ENCODE measurements at regions not wholly inside any gene's neighbourhood (a gene's known extent, or its start where the extent isn't known, plus 50 kb on each side); places are given as distances from the start of the nearest gene placed in this dataset.

DNA sequence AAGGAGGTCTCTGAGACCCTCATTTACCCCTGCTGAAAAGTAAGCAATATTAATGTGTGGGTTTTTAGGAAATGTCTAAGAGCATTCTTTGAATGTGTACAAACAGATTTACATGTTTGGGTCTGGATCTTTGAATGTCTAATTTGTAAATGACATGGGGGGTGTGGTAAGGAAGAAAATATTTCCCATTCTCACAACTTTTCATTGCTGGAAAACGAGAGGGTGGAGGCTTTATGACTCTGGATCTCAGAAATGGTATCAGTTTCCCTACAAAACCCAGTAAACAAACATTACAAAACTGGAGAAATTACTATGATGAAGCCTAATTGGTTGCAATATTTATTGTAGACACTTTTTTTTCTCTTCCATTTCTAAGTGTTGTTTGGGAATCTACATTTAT is 98.1 kb upstream of the FOXB1 start:
- TF ChIP-seq SAFB2 (CRISPR knock-in tag; IDR thresholded peaks at IDR 0.05; ENCODE audit: borderline replicate concordance, low read depth) (no peak), DPF2 (CRISPR knock-in tag; IDR thresholded peaks at IDR 0.05; ENCODE audit: borderline replicate concordance, low read depth) (no peak), KDM5A (IDR thresholded peaks at IDR 0.05; ENCODE audit: borderline replicate concordance, low read length) (no peak), POLR2AphosphoS5 (IDR thresholded peaks at IDR 0.05; ENCODE audit: low read depth, low read length) (no peak), SMC3 (IDR thresholded peaks at IDR 0.05; ENCODE audit: low read length) (no peak)
- TF ChIP-seq, protein P1, sequence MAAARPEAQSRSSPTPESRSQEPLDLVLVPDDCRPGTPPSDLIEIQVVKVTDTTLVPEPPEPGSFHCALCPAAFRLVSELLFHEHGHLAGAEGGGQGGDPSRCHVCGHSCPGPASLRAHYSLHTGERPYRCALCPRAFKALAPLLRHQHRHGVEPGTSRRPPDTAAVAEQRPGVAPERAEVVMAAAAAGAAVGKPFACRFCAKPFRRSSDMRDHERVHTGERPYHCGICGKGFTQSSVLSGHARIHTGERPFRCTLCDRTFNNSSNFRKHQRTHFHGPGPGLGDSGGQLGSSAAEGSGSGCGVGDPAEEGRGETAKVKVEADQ (CRISPR knock-in tag; IDR thresholded peaks at IDR 0.05; ENCODE audit: borderline replicate concordance): no peak
- TF ChIP-seq, protein P2, sequence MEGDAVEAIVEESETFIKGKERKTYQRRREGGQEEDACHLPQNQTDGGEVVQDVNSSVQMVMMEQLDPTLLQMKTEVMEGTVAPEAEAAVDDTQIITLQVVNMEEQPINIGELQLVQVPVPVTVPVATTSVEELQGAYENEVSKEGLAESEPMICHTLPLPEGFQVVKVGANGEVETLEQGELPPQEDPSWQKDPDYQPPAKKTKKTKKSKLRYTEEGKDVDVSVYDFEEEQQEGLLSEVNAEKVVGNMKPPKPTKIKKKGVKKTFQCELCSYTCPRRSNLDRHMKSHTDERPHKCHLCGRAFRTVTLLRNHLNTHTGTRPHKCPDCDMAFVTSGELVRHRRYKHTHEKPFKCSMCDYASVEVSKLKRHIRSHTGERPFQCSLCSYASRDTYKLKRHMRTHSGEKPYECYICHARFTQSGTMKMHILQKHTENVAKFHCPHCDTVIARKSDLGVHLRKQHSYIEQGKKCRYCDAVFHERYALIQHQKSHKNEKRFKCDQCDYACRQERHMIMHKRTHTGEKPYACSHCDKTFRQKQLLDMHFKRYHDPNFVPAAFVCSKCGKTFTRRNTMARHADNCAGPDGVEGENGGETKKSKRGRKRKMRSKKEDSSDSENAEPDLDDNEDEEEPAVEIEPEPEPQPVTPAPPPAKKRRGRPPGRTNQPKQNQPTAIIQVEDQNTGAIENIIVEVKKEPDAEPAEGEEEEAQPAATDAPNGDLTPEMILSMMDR (CRISPR knock-in tag; IDR thresholded peaks at IDR 0.05): no peak
- TF ChIP-seq, protein P3, sequence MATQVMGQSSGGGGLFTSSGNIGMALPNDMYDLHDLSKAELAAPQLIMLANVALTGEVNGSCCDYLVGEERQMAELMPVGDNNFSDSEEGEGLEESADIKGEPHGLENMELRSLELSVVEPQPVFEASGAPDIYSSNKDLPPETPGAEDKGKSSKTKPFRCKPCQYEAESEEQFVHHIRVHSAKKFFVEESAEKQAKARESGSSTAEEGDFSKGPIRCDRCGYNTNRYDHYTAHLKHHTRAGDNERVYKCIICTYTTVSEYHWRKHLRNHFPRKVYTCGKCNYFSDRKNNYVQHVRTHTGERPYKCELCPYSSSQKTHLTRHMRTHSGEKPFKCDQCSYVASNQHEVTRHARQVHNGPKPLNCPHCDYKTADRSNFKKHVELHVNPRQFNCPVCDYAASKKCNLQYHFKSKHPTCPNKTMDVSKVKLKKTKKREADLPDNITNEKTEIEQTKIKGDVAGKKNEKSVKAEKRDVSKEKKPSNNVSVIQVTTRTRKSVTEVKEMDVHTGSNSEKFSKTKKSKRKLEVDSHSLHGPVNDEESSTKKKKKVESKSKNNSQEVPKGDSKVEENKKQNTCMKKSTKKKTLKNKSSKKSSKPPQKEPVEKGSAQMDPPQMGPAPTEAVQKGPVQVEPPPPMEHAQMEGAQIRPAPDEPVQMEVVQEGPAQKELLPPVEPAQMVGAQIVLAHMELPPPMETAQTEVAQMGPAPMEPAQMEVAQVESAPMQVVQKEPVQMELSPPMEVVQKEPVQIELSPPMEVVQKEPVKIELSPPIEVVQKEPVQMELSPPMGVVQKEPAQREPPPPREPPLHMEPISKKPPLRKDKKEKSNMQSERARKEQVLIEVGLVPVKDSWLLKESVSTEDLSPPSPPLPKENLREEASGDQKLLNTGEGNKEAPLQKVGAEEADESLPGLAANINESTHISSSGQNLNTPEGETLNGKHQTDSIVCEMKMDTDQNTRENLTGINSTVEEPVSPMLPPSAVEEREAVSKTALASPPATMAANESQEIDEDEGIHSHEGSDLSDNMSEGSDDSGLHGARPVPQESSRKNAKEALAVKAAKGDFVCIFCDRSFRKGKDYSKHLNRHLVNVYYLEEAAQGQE (IDR thresholded peaks at IDR 0.05; ENCODE audit: borderline replicate concordance in 1 of 2, low read depth in 1 of 2, low read length in 2 of 2): no peak
